ENCODE measurements at regions not wholly inside any gene's neighbourhood (a gene's known extent, or its start where the extent isn't known, plus 50 kb on each side); places are given as distances from the start of the nearest gene placed in this dataset.
"Not testable (repeated sequence)": the region's sequence is repeated elsewhere in the genome, so short reads cannot be mapped to it uniquely, and the experiment has no call there.

DNA sequence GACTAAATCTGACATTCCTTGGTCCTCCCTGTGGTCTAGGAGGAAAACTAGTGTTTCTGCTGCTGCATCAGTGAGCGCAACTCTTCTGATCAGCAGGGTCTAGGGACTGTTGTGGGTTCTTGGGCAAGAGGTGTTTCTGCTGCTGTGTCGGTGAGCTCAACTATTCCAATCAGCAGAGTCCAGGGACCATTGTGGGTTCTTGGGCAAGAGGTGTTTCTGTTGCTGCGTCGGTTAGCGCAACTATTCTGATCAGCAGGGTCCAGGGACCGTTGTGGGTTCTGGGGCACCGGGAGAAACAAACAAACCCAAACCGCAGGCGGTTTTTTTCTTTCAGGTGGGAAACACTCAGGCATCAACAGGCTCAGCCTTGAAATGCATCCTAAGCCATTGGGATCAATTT, 140.9 kb downstream of the FASLG start:
- TF ChIP-seq, protein P1, sequence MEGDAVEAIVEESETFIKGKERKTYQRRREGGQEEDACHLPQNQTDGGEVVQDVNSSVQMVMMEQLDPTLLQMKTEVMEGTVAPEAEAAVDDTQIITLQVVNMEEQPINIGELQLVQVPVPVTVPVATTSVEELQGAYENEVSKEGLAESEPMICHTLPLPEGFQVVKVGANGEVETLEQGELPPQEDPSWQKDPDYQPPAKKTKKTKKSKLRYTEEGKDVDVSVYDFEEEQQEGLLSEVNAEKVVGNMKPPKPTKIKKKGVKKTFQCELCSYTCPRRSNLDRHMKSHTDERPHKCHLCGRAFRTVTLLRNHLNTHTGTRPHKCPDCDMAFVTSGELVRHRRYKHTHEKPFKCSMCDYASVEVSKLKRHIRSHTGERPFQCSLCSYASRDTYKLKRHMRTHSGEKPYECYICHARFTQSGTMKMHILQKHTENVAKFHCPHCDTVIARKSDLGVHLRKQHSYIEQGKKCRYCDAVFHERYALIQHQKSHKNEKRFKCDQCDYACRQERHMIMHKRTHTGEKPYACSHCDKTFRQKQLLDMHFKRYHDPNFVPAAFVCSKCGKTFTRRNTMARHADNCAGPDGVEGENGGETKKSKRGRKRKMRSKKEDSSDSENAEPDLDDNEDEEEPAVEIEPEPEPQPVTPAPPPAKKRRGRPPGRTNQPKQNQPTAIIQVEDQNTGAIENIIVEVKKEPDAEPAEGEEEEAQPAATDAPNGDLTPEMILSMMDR (optimal IDR thresholded peaks at IDR 0.05 in 1 of 3, IDR thresholded peaks at IDR 0.05 in 1 of 3, conservative IDR thresholded peaks at IDR 0.05 in 1 of 3; ENCODE audit: extremely low read depth in 1 of 3, insufficient read depth in 2 of 3, low read length in 3 of 3) = not testable (repeated sequence)
- not testable (repeated sequence) for TF ChIP-seq EZH2 (IDR thresholded peaks at IDR 0.05; ENCODE audit: low read length)
